GM12891 (cell line): ENCODE measurements at regions not wholly inside any gene's neighbourhood (a gene's known extent, or its start where the extent isn't known, plus 50 kb on each side); places are given as distances from the start of the nearest gene placed in this dataset.
"Not testable (repeated sequence)": the region's sequence is repeated elsewhere in the genome, so short reads cannot be mapped to it uniquely, and the experiment has no call there.

ENCODE experiments used
- DNase-seq: peaks from one replicate; pipeline ENCODE4 v3.0.0; 2011; ENCODE audit warnings: low spot score; ENCODE audit not compliant: insufficient read length
- FAIRE-seq: peaks from 2 replicates; lab custom pipeline; 2011; peaks lifted over from hg19 to GRCh38; lab: Jason Lieb, UNC
- PAX5 ChIP-seq: IDR thresholded peaks from 2 replicates; pipeline ENCODE4 v1.6.1; 2011; ENCODE audit warnings: low read length, moderate library complexity, mild to moderate bottlenecking; ENCODE audit not compliant: insufficient read depth, severe bottlenecking
- POLR2A ChIP-seq: IDR thresholded peaks from 2 replicates; pipeline ENCODE4 v1.6.1; 2011; ENCODE audit warnings: low read depth, low read length, control low read depth
- POLR2AphosphoS5 ChIP-seq: IDR thresholded peaks from 2 replicates; pipeline ENCODE4 v1.6.1; 2011; ENCODE audit warnings: low read depth, low read length, control low read depth
- POU2F2 ChIP-seq: IDR thresholded peaks from 2 replicates; pipeline ENCODE4 v1.6.1; 2011; ENCODE audit warnings: low read depth, mild to moderate bottlenecking, control low read depth, low read length, moderate library complexity
- SPI1 ChIP-seq: IDR thresholded peaks from 2 replicates; pipeline ENCODE4 v1.6.1; 2011; ENCODE audit warnings: low read depth, low read length, control low read depth
- TAF1 ChIP-seq: IDR thresholded peaks from 2 replicates; pipeline ENCODE4 v1.6.1; 2011; ENCODE audit warnings: low read depth, low read length, control low read depth

DNA sequence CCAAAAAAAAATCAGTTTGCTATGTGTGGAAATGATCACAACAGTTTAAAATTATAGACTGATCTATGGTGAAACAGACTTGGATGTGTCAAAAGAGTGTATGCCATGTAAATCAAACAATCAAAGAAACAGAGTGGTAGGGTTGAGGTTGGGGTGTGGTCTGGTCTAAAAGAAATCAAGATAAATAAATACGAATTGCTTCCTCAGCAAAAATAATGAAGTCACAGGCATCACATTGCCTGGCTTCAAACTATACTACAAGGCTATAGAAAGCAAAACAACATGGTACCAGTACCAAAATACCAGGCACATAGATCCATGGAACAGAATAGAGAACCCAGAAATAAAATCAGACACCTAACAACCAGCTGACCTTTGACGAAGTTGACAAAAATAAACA lies 1796.9 kb downstream of the NCAM2 start:
- TF ChIP-seq POU2F2 = no peak
- no peak for TF ChIP-seq TAF1
- no peak for TF ChIP-seq SPI1
- no peak for TF ChIP-seq PAX5
- no peak for TF ChIP-seq POLR2A
- DNase-seq (no peak), FAIRE-seq (no peak)

GRCh38 chr21:22795644-22796043 lies 1797.4 kb downstream of the NCAM2 start:
- TF ChIP-seq POLR2AphosphoS5 = no peak
- TF ChIP-seq POLR2A = no peak
- TF ChIP-seq PAX5 = no peak
- TF ChIP-seq POU2F2 = no peak
- DNase-seq (no peak), FAIRE-seq (no peak)

DNA sequence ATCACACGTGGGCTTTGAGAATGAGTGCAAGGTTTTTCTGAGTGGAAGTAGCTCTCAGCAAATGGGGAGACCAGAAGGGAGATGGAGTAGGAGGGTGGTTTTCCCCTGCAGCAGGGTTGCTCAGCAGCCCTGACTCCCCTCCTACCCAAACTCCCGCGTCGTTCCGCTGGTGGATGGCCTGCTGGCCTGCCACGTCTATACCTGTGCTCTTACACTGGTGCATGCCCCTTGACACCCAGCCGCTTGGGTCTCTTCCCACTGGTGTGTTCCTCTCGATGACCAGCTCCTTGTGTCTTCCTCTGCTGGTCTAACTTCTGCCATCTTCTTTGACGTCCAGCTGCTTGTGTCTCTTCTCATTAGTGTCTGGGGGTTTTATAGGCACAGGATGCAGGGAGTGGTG lies 1797.9 kb downstream of the NCAM2 start:
- TF ChIP-seq SPI1 = no peak
- TF ChIP-seq TAF1 = no peak
- no peak for TF ChIP-seq POLR2AphosphoS5
- TF ChIP-seq POLR2A = no peak
- TF ChIP-seq PAX5 = no peak
- TF ChIP-seq POU2F2 = no peak
- no peak for DNase-seq
- no peak for FAIRE-seq

GRCh38 chr21:22804151-22804550 lies 1805.9 kb downstream of the NCAM2 start:
- FAIRE-seq (no peak), DNase-seq (no peak)
- TF ChIP-seq TAF1 (no peak), POLR2AphosphoS5 (no peak), SPI1 (no peak), POLR2A (no peak), POU2F2 (no peak)

GRCh38 chr21:22806278-22806677 lies 1808.1 kb downstream of the NCAM2 start:
- no peak for DNase-seq
- FAIRE-seq = no peak
- no peak for TF ChIP-seq POU2F2

DNA sequence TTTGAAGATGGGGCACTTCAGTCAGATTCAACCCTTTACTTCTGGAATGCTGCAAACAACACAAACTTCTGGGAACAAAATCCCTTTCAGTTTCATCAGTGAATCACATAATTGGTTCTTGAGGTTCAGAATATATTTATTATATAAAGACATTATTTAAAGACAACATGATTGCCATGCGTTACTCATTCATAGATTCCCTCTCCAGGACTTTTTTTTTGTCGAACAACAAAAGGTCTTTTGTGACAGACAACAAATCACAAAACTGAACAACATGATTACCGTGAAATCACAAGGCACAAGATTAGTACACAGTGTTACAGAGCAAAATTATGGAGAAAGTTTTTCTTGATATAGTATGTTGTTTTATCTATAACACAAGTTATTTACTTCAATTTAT lies 1815.0 kb downstream of the NCAM2 start:
- DNase-seq (no peak), FAIRE-seq (no peak)
- TF ChIP-seq TAF1 = no peak
- no peak for TF ChIP-seq POU2F2
- TF ChIP-seq PAX5 = no peak
- no peak for TF ChIP-seq POLR2AphosphoS5
- TF ChIP-seq SPI1 = no peak
- no peak for TF ChIP-seq POLR2A

DNA sequence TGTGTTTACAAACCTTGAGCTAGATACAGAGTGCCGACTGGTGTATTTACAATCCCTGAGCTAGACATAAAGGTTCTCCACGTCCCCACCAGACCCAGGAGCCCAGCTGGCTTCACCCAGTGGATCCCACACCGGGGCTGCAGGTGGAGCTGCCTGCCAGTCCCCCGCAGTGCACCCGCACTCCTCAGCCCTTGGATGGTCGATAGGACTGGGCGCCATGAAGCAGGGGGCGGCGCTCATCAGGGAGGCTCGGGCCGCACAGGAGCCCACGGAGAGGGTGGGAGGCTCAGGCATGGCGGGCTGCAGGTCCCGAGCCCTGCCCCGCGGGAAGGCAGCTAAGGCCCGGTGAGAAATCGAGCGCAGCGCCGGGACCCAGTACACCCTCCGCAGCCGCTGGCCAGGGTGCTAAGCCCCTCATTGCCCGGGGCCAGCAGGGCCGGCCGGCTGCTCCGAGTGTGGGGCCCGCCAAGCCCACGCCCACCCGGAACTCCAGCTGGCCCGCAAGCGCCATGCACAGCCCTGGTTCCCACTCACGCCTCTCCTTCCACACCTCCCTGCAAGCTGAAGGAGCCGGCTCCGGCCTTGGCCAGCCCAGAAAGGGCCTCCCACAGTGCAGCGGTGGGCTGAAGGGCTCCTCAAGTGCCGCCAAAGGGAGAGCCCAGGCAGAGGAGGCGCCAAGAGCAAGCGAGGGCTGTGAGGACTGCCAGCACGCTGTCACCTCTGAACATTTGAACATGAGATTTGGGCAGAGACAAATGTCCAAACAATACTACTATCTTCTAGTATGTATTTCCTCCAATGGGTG lies 1820.7 kb downstream of the NCAM2 start:
- FAIRE-seq = not testable (repeated sequence)

DNA sequence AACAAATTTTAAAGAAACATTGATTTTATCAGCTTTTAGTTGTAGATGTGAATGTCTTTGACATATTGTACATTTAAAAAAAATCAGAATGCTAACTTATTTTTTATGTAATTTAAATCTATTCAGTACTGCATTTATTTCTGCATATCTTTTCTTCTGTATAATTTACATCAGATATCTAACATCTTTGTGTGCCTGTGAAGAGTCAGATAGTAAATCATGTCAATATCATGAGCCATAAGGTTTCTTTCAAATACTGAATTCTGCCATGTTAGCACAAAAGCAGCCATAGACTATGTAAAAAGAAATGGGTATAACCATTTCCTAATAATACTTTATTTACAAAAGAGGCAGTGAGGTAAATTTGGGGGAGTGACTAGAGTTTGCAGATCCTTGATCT lies 1829.2 kb downstream of the NCAM2 start:
- TF ChIP-seq PAX5 = no peak
- TF ChIP-seq SPI1 = no peak
- no peak for TF ChIP-seq POLR2A
- TF ChIP-seq POLR2AphosphoS5 = no peak
- TF ChIP-seq POU2F2 = no peak
- TF ChIP-seq TAF1 = no peak
- no peak for DNase-seq
- no peak for FAIRE-seq

More for the DNA sequence above, 1820.7 kb downstream of the NCAM2 start:
- DNase-seq = not testable (repeated sequence)

DNA sequence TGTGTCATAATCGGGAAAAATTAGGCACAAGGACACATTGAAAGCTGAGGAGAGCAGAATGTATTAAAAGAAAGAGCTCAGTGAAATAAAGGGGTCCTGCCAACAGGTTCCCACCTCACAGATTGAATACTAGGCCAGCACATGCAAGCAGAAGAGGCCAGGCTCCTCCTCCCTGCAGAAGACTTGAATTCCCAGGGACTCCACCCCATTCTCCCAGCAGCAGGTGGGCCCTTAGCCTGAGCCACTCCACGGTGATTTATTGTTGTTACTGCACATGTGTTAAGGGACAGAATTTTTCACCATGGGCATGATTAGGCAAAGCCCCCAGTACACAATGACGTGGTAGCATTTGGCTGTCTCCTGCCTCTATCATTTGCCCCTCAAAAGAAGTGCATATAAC lies 1844.7 kb downstream of the NCAM2 start:
- TF ChIP-seq POLR2AphosphoS5 = no peak
- no peak for TF ChIP-seq POU2F2
- TF ChIP-seq SPI1 = no peak
- no peak for TF ChIP-seq PAX5
- no peak for TF ChIP-seq TAF1
- TF ChIP-seq POLR2A = no peak
- no peak for FAIRE-seq
- no peak for DNase-seq

DNA sequence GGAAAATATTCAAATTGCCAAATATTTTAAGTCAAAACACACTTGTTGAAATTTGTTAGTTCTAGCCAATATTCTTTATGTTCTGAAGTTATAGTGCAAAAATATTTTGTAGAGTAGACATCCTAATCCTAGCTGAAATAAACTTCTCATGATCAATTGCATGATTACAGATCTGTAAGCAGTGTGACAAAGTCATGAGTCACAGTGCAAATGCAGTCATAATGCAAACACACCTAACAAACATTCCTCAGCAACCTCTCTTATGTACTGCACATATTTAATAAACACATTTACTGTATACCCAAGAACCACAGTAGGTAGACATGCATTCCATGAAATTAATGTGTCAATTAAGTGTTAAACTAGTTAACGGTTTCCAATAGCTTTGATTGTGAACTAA lies 1857.4 kb downstream of the NCAM2 start:
- no peak for FAIRE-seq
- TF ChIP-seq PAX5 (no peak), TAF1 (no peak), POLR2A (no peak), POU2F2 (no peak), SPI1 (no peak), POLR2AphosphoS5 (no peak)
- DNase-seq = no peak
